ENCODE measurements at regions not wholly inside any gene's neighbourhood (a gene's known extent, or its start where the extent isn't known, plus 50 kb on each side); places are given as distances from the start of the nearest gene placed in this dataset.

DNA sequence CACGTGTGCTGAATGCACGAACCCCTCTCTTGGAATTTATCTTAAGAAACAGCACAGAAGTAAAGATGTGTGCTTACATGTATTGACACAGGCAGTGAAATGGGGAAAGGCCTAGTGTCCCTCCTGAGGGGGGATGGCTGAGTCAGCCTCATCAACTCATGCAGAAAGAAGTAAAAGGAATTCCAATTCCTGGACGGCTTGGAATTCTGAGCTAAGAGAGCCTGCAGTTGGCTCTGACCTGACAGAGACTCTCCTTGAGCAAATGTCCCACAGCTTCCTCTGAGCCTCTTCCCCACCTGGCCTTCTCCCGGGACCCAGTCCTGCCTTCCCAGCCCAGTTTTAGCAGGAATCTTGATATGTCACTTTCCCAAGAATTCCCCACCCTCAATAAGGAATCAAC is 542.4 kb upstream of the ADARB2 start:
- TF ChIP-seq, protein P1, sequence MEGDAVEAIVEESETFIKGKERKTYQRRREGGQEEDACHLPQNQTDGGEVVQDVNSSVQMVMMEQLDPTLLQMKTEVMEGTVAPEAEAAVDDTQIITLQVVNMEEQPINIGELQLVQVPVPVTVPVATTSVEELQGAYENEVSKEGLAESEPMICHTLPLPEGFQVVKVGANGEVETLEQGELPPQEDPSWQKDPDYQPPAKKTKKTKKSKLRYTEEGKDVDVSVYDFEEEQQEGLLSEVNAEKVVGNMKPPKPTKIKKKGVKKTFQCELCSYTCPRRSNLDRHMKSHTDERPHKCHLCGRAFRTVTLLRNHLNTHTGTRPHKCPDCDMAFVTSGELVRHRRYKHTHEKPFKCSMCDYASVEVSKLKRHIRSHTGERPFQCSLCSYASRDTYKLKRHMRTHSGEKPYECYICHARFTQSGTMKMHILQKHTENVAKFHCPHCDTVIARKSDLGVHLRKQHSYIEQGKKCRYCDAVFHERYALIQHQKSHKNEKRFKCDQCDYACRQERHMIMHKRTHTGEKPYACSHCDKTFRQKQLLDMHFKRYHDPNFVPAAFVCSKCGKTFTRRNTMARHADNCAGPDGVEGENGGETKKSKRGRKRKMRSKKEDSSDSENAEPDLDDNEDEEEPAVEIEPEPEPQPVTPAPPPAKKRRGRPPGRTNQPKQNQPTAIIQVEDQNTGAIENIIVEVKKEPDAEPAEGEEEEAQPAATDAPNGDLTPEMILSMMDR (conservative IDR thresholded peaks at IDR 0.05; ENCODE audit: low read length) = no peak
- TF ChIP-seq EZH2phosphoT487 (IDR thresholded peaks at IDR 0.05; ENCODE audit: borderline replicate concordance, low read depth, low read length) = no peak
